ENCODE measurements at regions not wholly inside any gene's neighbourhood (a gene's known extent, or its start where the extent isn't known, plus 50 kb on each side); places are given as distances from the start of the nearest gene placed in this dataset.

DNA sequence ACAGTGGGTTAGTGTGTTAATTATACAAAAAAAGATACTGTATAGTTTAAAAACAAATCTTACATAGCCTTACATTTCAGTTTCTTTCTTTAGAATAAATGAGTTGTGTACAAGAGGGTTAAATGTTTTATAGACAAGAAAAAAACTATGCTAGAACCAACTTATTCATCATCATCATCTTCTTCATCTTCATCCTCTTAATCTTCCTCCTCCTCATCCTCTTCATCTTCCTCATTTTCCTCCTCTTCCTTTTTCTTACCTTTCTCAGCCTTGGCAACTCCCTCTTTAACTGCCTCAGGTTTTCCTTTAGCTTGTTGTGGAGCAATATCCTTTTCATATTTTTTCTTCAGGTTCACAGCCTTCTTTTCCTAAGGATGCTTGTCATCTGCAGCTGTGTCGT is 53.7 kb downstream of the RPS12 start:
- no peak for DNase-seq (ENCODE audit: low read depth)

DNA sequence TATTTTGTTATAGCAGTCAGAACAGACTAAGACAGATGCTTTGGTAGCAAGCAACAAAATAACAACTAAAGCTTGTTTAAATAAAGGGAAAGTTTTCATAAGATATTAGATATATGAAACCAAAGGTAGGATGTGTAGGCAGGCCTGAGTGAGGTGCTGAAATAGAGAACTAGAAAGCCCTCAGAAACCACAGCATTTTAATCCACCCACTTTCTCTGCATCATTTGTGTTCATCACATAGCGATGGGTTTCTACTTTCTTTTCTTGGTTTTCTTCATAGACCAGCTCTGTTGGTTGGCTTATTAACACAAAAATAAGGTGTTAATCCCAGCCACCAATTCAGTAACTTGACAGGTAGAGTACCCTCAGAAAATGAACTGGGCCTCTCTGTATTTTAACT is 58.6 kb downstream of the RPS12 start:
- no peak for DNase-seq (ENCODE audit: low read depth)

DNA sequence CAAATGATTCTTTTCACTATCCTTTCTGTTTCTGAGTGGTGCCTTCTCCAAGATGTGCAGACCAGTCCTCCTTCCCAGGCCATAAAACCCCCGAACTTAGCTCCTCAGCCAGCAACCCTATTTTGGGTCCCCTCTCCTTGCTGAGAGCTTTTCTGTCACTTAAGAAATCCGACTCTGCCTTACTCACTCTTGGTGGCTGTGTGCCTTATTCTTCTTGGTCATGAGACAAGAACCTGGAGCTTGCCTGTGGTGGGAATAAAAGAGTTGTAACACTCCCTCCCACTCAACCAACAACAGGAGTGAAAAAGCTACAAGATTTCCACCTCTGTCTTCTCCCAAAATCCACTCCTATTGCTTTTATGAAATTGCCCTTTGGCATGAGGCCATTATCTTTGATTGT is 62.6 kb downstream of the RPS12 start:
- no peak for DNase-seq (ENCODE audit: low read depth)

DNA sequence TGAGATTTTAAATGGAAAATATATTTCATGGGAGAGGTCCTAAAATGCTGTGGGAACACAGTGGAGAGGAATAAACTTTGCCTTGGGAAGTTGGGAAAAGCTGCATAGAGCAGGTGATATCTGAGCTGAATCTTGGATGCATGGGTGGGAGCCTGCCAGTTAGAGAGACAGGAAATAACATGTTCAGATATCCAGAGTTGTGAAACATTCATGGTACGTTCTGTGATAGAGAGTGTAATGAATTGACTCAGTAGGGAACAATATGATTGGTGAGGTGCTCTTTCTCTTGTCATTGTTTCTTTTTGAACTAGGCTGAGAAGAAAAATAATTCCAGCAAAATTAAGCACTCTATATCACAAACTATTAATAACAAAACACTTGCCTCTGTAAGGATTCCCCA is 72.8 kb downstream of the RPS12 start:
- DNase-seq (ENCODE audit: low read depth), result no peak

DNA sequence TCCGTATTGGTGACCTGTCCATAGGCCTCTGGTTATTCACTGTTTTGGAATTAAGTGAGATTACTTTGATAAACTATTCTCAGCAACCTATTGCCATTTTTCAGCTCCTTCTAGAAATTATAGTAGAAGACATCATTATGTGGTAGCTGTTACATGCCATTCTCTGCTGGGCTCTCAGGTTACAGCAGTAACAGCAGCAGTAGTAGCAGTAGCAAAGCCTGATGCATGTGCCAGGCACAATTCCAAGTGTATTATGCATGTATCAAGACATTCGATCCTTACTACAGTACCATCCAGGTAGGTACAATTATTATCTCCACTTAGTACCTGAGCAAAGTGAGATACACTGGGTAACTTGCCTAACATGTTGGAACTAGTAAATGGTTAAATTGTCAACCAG is 74.3 kb downstream of the RPS12 start:
- DNase-seq (ENCODE audit: low read depth), result no peak

DNA sequence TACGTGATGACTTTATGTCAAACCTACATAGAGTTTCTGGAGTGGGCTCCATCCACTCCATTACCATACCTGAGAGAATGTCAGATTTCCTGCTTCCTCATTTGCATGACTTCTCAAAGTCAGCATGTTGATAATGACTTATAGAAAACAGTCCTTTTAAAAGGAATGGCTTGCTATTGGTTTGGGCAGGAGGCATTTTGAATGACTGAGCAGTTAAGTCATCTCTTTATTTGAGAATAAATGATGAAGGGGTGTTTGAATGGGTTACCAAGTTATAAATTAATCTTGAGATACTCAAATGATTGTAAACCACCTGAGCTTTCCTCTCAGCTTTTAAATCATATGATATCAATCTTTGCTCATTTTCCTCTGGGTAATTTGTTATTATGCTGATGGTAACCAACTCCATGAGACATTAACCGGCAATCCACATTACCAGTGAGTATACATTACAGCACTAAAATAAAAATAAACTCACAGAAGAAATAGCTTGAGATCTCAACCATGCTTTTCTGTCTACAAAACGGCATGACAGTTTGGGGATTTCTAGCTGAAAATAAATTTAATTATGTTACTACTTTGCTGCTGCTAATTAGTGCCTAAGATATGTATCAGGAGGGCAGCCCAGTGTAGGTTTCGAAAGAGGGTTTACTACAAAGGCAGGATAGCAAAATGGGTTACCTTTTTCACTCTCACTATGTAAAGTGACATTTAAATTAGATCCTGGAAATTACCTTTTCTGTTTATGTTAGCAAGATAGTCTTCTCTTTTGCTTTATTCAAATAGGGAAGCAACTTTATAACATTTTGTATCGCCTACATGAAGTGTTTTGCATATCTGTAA is 78.8 kb downstream of the RPS12 start:
- DNase-seq (ENCODE audit: low read depth), result no peak

DNA sequence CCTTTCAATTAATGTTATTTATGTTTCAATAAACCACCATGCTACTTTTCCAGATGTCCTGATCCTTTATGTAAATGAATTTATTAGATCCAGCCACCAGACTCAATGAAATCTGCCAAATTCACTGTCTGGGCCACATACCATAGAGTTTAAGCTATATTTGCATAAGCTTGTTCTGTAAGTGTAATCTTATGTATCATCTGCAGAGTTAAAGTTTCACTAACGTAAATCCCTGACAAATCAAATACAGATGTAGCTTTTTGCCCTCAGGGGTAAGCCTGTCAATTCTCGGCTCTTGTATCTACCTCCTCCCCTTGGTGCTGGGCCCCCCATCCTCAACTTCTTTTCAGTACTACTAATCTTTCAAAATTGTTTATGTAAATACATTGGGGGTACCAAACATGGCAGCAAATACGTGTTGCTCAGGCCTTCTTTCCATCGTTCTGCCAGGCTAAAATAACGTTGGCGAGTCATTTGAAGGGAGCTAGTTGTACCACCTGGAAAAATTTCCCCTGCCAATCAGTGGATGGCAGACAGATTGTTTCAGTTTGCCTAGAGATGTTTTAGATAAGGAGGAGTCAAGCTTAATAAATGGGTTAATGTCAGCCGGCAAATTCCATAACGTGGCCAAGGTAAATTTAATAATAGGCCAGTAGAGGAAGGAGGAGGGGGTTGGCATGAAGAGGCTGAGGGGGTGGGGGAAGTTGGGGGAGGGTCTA is 79.6 kb downstream of the RPS12 start:
- DNase-seq (ENCODE audit: low read depth), result peak; percentile 5

DNA sequence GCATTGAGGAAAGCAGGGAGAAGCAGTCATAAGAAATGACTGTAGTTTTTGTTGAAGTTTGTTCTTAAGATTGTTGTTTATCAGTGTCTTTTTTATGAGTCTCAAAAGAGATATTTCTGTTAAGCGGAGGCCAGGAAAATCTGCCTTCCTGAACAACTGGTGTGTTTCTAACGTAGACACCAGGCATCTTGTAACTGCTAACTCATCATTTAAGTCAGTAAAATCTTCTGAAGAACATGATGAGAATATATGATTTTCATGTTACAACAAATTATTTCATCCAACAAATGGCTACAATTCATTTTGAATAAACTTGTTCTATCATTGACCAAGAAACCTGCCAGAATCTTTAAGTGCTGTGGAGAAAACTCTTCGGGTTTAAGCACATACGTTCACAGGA is 84.0 kb downstream of the RPS12 start:
- no peak for DNase-seq (ENCODE audit: low read depth)

DNA sequence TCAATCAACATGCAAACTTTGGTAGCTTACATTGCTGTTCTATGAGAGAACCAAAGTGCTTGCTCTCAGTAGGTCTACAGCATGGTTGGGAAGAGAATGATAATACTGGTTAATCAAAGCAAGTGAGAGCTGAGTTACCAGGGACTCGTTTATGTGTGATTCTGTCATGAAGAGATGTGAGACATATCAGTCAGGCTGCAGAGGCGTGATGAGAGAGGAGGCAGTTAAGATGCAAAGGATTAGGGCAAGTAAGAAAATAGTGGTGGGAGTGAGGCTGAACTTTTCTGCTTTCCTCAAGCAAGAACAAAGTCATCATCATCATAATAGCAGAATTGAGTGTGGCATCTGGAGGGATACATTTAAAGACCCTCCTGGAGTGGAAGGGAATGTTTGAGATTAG is 86.5 kb downstream of the RPS12 start:
- DNase-seq (ENCODE audit: low read depth), result no peak

DNA sequence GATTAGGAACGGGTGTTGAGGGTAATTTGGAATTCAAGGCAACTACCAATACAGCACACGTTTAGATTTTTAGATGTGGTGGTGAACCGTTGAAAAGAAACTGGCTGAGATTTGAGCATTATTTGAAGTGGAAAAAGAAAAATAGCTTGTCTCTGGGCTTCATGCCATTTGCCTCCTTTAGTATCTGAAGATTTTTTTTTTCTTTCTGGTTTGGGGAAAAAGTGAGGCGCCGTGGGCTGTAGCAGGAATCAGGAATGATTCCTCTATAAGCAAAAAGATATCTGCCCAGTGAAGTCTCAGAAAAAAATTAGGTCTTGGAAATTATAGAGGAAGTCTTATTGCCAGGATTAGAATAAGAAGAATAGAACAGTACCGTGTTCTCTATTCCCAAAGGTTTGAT is 88.5 kb downstream of the RPS12 start:
- DNase-seq (ENCODE audit: low read depth), result no peak

DNA sequence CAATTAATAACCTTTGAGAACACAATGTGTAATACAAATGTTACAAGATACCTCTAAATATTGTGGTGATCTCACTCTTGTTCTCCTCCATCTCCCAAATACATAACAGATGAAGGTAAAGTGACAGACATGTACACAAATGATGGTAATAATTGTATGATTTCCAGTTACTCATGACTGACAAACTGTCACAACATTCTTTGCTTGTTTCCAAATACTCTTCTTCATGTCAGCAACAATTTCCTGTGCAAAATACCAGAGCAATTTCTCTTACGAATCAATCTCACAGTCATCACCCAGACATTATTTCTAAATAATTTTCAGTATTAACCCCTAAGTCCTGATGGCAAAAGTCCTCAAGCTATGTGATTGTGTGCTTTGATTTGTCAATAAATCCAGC is 92.9 kb downstream of the RPS12 start:
- no peak for DNase-seq (ENCODE audit: low read depth)

DNA sequence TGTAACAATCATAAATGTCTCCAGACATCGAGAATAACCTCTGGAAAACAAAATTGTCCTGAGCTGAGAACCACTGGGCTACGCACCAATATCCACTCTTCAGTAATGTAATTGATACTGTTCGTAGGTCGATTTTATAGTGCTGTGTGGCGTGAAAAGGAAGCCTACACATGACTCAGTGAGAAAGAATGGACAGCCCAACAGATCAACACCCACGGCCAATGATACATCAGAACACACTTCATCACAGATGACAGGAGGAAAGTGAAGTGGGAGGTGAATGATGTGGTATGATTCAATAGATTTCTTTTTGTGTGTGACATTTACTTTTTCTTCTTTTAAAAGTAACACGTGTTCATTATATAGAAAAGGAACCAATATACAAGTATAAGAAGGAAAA is 93.5 kb downstream of the RPS12 start:
- no peak for DNase-seq (ENCODE audit: low read depth)

DNA sequence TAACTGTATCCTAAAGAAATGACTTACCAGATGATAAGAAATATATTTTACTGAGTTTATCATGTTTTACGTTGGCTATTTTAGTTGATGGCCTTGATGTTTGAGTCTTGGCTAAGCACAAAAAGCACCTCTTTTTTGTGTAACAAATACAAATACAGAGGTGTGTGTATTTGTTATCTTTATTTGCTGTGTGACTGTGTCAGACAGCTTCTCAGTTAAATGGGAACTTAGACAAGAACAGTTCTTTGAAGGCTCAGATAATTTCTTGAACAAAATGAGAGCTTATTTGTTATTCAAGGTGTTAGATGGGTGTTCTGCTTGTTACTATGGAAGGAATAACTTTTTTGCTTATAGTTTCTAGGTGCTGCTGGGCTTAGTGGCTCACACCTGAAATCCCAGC is 95.4 kb downstream of the RPS12 start:
- no peak for DNase-seq (ENCODE audit: low read depth)

DNA sequence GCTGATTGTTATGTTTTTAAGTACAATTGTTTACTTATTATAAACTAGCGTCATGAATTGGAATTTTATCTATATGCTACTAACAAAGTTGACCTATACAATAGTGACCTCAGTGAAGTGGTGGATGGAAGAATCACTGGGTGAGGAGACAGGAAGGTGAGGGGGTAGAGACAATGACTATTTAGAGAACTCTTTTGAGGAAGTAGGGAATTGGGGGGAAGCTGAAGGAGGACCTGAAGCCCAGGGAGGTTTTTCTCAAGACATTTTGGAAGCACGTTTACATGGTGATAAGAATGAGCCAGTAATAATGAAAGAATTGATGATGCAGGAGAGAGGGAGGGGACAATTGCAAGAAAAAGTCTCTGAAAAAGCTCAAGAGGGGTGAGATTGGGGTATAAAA is 96.4 kb downstream of the RPS12 start:
- no peak for DNase-seq (ENCODE audit: low read depth)

DNA sequence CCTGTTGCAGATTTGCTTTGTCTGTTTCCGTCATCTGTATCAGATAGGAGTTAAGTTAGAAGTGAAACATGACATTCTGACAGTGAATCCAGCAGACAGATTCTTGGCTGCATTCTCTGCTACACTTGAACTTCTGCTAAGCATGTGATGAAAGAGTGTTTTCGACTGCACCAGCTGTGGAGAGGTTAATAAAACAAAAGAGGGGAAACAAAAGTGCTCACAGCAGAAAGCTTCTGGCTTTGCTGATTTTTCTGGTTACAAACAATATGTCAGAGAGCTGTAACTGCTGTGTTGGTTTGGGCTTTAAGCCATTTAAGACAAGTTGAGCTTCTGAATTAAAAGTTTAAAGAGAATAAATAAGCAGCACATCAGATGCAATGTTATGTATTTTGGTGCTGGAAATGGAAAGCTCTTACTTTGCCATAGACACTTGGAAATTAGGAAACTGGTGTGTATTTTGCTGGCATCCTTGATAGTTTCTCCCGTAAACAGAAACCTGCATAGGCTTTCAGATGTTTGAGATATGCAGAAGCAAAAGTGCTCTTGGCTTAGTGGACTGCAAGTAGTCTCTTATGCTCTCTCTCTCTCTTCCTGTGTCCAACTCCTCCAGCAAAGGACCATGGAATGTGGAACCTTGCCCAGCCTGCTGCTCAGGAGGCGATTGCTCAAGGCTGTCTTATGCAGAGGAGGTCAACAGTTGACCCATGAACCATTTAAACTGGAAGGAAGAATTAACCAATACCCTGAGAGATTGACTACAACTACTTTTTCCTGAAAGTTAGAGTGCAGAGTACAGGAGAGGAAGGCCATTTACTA is 104.9 kb downstream of the RPS12 start:
- peak; percentile 97 for DNase-seq (ENCODE audit: low read depth)

DNA sequence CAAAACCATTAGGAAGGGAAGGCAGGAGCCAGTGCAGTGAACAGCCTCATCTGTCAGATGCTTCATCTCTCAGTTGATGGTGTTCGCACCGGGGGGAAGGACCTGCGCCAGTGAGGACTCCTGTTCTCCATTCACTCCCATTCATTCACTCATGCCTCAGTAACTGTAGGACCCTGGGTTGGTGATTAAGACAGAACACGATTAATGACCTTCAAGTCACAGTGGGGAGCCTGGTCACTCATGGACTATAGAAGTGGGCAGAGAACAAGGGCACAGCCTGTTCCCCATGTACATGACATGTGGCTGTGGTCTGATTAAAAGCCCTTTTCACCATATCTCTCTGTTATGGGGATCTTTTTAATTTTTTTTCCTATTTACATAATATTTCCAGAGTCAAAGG is 113.3 kb downstream of the RPS12 start:
- DNase-seq (ENCODE audit: low read depth), result no peak

DNA sequence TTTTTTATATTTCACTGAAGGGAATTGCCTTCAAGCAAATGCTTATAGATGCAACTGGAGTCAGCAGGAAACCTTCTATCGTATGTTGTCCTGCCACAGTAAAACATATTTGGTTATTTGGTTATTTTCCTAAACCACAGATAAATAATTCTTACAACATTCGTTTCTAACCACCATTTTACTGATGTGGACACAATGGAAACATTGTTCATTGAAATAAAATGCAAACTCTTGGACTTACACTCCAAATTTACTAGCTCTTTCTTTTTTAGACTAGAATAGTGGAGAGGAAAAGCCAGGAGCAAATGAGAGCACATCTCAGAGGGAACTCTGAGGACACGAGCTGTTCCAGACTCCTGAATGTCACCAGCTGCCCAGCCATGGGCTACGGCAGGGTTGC is 114.8 kb downstream of the RPS12 start:
- no peak for DNase-seq (ENCODE audit: low read depth)

DNA sequence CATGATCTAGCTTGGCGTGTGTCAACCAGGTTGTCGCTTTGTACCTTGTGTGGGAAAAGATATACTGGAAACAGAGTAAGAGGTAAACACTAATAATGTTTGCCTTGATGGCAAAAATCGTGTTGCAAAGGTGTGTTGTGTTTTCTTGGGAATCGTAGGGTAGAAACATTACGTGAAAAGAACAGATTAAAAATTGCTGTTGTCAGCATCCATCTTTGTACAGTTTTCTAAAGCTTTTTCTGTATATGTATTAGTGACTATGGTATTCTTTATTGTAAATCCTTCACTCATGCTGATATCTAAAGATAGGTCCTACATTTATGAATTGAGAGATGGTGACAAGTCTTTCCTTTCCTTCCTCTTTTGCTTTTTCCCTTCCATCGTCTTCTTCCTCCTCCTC is 116.9 kb downstream of the RPS12 start:
- DNase-seq (ENCODE audit: low read depth), result no peak

DNA sequence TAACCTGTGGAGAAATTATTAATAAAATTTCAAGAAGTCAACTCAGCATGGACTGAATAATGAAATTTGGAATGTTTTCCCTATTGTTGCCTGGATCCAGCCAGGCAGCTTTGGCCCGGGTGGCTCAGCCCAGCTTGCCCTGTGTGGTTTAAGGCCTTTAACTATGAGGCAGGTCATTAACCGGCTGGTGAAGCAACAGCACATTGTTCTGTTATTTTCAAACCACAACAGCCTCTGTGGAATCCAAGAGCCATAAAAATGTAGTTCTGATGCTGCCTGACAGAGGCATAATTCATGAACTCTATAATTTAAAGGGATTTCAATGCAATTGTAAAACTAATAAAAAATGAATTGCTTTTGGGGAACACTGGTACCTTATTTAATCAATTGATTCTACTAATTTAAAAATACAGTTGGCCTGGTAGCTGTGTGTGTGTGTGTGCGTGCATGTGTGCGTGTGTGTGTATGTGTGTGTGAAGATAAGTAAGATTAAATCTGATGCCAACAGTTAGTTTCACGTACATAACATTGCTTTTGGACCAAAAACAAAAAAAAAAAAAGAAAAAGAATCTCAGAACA is 117.7 kb downstream of the RPS12 start:
- peak; percentile 69 for DNase-seq (ENCODE audit: low read depth)

DNA sequence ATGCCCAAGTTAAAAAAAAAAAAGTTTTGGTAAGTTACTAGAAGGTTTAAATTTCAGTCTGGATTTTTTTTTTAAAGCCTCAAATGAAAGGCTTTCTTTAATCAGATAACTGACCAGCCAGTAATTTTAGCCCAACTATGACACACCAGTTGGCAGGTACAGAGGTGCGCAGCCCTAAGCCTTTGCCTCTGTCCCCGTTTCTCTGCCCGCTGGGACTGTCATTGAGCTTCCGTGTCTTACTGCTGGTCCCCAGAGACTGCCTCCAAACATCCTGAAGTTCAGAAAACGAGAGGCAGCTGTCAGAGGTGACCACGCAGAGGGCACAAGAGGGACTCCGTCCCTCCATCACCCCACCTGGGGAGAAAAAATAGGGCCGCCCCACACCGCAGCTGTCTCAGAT is 118.2 kb downstream of the RPS12 start:
- no peak for DNase-seq (ENCODE audit: low read depth)

DNA sequence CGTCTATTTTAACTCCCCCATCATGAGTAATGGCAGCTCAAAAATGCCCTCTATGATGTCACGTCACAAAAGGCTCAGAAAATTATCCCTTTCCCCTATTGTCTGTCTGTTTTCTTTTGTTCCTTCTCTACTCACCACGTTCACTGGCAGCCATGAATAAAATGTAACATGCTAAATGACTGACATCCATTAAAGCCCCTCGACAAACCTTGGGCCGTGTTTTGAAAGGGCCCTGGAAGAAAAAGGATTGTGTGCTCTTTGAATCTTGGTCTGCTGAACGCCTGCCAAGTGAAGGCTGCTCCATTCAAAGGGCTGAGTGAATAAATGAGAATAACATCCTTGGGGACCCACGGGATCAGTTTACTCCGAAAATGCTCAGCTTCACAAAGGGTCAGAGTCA is 118.7 kb downstream of the RPS12 start:
- DNase-seq (ENCODE audit: low read depth), result no peak

DNA sequence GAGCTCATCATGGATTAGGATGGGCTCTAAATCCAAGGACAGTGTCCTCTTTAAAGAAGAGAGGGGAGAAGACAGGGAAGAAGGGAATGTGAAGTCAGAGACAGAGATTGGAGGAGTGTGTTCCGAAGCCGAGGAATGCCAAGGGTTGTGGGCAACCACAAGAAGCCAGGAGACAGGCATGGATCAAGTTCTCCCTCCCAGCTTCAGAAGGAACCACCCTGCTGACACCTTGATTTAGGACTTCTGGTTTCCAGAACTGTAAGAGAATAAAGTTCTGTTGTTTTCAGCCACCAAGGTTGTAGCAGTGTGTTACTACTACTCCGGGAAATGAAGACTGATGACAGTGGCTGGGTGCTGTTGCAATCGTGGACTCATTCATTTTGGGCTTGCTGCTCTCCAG is 120.1 kb downstream of the RPS12 start:
- DNase-seq (ENCODE audit: low read depth), result no peak

DNA sequence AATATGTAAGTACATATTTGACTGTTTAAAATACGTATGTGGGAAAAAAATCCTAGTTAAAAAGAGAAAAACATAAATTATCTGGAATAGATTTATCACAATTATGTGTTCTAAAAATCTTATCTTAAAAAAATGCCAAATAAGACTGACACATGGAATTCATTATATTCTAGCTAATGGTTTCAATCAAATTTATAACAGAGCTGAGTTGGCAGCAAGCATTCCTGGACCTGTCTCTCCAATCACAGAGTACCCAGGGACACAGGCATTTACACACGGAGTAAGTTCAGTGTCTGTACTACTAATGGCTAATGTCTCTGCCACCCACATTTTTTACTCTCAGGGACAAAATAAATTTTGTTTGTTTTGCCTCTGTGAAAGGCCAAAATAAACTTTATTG is 122.3 kb downstream of the RPS12 start:
- DNase-seq (ENCODE audit: low read depth), result no peak
